ENCODE measurements at regions not wholly inside any gene's neighbourhood (a gene's known extent, or its start where the extent isn't known, plus 50 kb on each side); places are given as distances from the start of the nearest gene placed in this dataset.

DNA sequence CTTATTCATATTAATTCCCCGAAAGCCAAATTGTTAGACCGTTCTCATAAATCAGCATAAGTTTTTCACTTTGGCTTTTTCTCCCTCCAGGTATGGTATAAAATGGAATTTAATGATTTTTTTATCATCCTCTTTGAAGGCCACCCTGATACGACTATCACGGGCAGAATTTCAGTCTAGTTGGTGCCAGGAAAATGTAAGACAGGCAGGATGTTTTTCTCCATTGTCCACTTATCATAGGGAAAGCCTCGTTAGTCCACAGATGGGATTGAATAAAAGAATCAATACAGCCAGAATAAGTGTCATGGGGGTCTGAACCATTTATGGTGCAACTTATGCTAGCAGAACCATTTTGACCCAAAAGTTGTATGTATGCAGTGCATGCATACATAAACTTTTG is 566.0 kb upstream of the ARGLU1 start:
- TF ChIP-seq, protein P1, sequence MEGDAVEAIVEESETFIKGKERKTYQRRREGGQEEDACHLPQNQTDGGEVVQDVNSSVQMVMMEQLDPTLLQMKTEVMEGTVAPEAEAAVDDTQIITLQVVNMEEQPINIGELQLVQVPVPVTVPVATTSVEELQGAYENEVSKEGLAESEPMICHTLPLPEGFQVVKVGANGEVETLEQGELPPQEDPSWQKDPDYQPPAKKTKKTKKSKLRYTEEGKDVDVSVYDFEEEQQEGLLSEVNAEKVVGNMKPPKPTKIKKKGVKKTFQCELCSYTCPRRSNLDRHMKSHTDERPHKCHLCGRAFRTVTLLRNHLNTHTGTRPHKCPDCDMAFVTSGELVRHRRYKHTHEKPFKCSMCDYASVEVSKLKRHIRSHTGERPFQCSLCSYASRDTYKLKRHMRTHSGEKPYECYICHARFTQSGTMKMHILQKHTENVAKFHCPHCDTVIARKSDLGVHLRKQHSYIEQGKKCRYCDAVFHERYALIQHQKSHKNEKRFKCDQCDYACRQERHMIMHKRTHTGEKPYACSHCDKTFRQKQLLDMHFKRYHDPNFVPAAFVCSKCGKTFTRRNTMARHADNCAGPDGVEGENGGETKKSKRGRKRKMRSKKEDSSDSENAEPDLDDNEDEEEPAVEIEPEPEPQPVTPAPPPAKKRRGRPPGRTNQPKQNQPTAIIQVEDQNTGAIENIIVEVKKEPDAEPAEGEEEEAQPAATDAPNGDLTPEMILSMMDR (IDR thresholded peaks at IDR 0.05): no peak
- no peak for TF ChIP-seq POLR2A (IDR thresholded peaks at IDR 0.05)

All from thyroid gland (tissue), 4 donors.